ENCODE measurements at regions not wholly inside any gene's neighbourhood (a gene's known extent, or its start where the extent isn't known, plus 50 kb on each side); places are given as distances from the start of the nearest gene placed in this dataset.
A peak's percentile ranks its signal among the peaks of the same experiment; 100 is the strongest.
"Not testable (repeated sequence)": the region's sequence is repeated elsewhere in the genome, so short reads cannot be mapped to it uniquely, and the experiment has no call there.

- no peak overlapping the region for H3K4me3 ChIP-seq (ENCODE audit: control insufficient read depth, low read depth, low read length)
- no peak for DNase-seq (ENCODE audit: low read depth)
- TF ChIP-seq, protein P1, sequence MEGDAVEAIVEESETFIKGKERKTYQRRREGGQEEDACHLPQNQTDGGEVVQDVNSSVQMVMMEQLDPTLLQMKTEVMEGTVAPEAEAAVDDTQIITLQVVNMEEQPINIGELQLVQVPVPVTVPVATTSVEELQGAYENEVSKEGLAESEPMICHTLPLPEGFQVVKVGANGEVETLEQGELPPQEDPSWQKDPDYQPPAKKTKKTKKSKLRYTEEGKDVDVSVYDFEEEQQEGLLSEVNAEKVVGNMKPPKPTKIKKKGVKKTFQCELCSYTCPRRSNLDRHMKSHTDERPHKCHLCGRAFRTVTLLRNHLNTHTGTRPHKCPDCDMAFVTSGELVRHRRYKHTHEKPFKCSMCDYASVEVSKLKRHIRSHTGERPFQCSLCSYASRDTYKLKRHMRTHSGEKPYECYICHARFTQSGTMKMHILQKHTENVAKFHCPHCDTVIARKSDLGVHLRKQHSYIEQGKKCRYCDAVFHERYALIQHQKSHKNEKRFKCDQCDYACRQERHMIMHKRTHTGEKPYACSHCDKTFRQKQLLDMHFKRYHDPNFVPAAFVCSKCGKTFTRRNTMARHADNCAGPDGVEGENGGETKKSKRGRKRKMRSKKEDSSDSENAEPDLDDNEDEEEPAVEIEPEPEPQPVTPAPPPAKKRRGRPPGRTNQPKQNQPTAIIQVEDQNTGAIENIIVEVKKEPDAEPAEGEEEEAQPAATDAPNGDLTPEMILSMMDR (IDR thresholded peaks at IDR 0.05; ENCODE audit: control insufficient read depth, insufficient read depth, low read depth, low read length, missing control alignments): no peak
These were observed 110.4 kb upstream of the SLC27A6 start for GRCh38 chr5:128854931-128855330.

- TF ChIP-seq, protein P1 (IDR thresholded peaks at IDR 0.05; ENCODE audit: control insufficient read depth, insufficient read depth, low read depth, low read length, missing control alignments): no peak
- no peak overlapping the region for H3K4me3 ChIP-seq (ENCODE audit: control insufficient read depth, low read depth, low read length)
- DNase-seq (ENCODE audit: low read depth): no peak
These were observed 108.1 kb upstream of the SLC27A6 start for GRCh38 chr5:128857076-128857677.

GRCh38 chr5:128858995-128859394 lies 106.3 kb upstream of the SLC27A6 start:
- DNase-seq (ENCODE audit: low read depth): no peak
- TF ChIP-seq, protein P1 (IDR thresholded peaks at IDR 0.05; ENCODE audit: control insufficient read depth, insufficient read depth, low read depth, low read length, missing control alignments): no peak
- H3K4me3 ChIP-seq (ENCODE audit: control insufficient read depth, low read depth, low read length): no peak overlapping the region

- H3K4me3 ChIP-seq (ENCODE audit: control insufficient read depth, low read depth, low read length); DNase-seq (ENCODE audit: low read depth): not testable (repeated sequence)
These were observed 104.1 kb upstream of the SLC27A6 start for GRCh38 chr5:128861155-128861554.

GRCh38 chr5:128869970-128870369 lies 95.3 kb upstream of the SLC27A6 start:
- TF ChIP-seq, protein P1 (IDR thresholded peaks at IDR 0.05; ENCODE audit: control insufficient read depth, insufficient read depth, low read depth, low read length, missing control alignments): no peak
- no peak overlapping the region for H3K4me3 ChIP-seq (ENCODE audit: control insufficient read depth, low read depth, low read length)
- DNase-seq (ENCODE audit: low read depth): no peak

DNA sequence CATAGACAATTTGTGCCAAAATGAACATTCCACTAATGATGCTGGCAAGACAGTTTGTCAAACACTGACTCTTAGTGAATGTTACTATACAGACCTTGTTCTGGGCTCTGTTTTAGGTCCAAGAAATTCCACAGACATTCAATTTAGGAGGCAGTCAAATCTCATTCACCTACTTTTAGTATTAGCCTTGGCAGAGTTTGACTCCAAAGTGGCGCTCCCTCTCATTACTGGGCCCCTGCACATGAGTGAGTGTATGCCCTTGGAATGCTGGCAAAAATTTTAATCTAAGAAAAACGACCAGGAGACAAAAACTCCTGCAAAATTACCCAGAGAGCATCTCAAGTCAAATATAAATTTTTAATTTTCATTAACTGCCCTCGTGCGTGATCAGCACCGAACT lies 94.9 kb upstream of the SLC27A6 start:
- TF ChIP-seq, protein P1 (IDR thresholded peaks at IDR 0.05; ENCODE audit: control insufficient read depth, insufficient read depth, low read depth, low read length, missing control alignments): no peak
- H3K4me3 ChIP-seq (ENCODE audit: control insufficient read depth, low read depth, low read length): no peak overlapping the region
- no peak for DNase-seq (ENCODE audit: low read depth)

- TF ChIP-seq, protein P1 (IDR thresholded peaks at IDR 0.05; ENCODE audit: control insufficient read depth, insufficient read depth, low read depth, low read length, missing control alignments): no peak
- peak; percentile 11 for DNase-seq (ENCODE audit: low read depth)
- H3K4me3 ChIP-seq (ENCODE audit: control insufficient read depth, low read depth, low read length): no peak overlapping the region
These were observed 94.4 kb upstream of the SLC27A6 start for GRCh38 chr5:128870923-128871322.
